ENCODE measurements at regions not wholly inside any gene's neighbourhood (a gene's known extent, or its start where the extent isn't known, plus 50 kb on each side); places are given as distances from the start of the nearest gene placed in this dataset.
"Not testable (repeated sequence)": the region's sequence is repeated elsewhere in the genome, so short reads cannot be mapped to it uniquely, and the experiment has no call there.

GRCh38 chr1:181204530-181204929 lies 116.0 kb downstream of the IER5 start:
- DNase-seq, result no peak

GRCh38 chr1:181205901-181206300 lies 117.4 kb downstream of the IER5 start:
- DNase-seq, result no peak

GRCh38 chr1:181206513-181206912 lies 118.0 kb downstream of the IER5 start:
- DNase-seq, result no peak

- no peak for DNase-seq
Observed at GRCh38 chr1:181206979-181207790, 118.7 kb downstream of the IER5 start.

- DNase-seq, result no peak
Observed at GRCh38 chr1:181208083-181208482, 119.6 kb downstream of the IER5 start.

- DNase-seq, result no peak
Observed at GRCh38 chr1:181208967-181209366, 120.5 kb downstream of the IER5 start.

- DNase-seq, result no peak
Observed at GRCh38 chr1:181213056-181213455, 124.6 kb downstream of the IER5 start.

- DNase-seq, result no peak
Observed at GRCh38 chr1:181216591-181216994, 128.1 kb downstream of the IER5 start.

GRCh38 chr1:181219938-181220337 lies 131.4 kb downstream of the IER5 start:
- no peak for DNase-seq

GRCh38 chr1:181221078-181221477 lies 132.6 kb downstream of the IER5 start:
- DNase-seq, result no peak

- DNase-seq, result no peak
Observed at GRCh38 chr1:181222972-181223505, 134.5 kb downstream of the IER5 start.

- DNase-seq, result not testable (repeated sequence)
Observed at GRCh38 chr1:181226728-181227127, 138.2 kb downstream of the IER5 start.

GRCh38 chr1:181239086-181239485 lies 150.6 kb downstream of the IER5 start:
- DNase-seq, result no peak

GRCh38 chr1:181246320-181246719 lies 157.8 kb downstream of the IER5 start:
- not testable (repeated sequence) for DNase-seq

- DNase-seq, result not testable (repeated sequence)
Observed at GRCh38 chr1:181248361-181248760, 159.9 kb downstream of the IER5 start.

GRCh38 chr1:181249186-181249585 lies 160.7 kb downstream of the IER5 start:
- DNase-seq, result no peak

GRCh38 chr1:181250038-181250437 lies 161.5 kb downstream of the IER5 start:
- DNase-seq, result no peak

- no peak for DNase-seq
Observed at GRCh38 chr1:181251001-181251712, 162.7 kb downstream of the IER5 start.

GRCh38 chr1:181251713-181252075 lies 163.2 kb downstream of the IER5 start:
- DNase-seq, result no peak

- not testable (repeated sequence) for DNase-seq
Observed at GRCh38 chr1:181253601-181254000, 165.1 kb downstream of the IER5 start.

- no peak for DNase-seq
Observed at GRCh38 chr1:181255270-181255929, 166.9 kb downstream of the IER5 start.

GRCh38 chr1:181257117-181257516 lies 168.6 kb downstream of the IER5 start:
- no peak for DNase-seq

- no peak for DNase-seq
Observed at GRCh38 chr1:181259026-181259745, 170.7 kb downstream of the IER5 start.

All from right forelimb (tissue), 1 donor.